ENCODE measurements at regions not wholly inside any gene's neighbourhood (a gene's known extent, or its start where the extent isn't known, plus 50 kb on each side); places are given as distances from the start of the nearest gene placed in this dataset.

GRCh38 chr1:194014014-194014413, 827.6 kb upstream of the B3GALT2 start (continued):
- TF ChIP-seq, protein P1, sequence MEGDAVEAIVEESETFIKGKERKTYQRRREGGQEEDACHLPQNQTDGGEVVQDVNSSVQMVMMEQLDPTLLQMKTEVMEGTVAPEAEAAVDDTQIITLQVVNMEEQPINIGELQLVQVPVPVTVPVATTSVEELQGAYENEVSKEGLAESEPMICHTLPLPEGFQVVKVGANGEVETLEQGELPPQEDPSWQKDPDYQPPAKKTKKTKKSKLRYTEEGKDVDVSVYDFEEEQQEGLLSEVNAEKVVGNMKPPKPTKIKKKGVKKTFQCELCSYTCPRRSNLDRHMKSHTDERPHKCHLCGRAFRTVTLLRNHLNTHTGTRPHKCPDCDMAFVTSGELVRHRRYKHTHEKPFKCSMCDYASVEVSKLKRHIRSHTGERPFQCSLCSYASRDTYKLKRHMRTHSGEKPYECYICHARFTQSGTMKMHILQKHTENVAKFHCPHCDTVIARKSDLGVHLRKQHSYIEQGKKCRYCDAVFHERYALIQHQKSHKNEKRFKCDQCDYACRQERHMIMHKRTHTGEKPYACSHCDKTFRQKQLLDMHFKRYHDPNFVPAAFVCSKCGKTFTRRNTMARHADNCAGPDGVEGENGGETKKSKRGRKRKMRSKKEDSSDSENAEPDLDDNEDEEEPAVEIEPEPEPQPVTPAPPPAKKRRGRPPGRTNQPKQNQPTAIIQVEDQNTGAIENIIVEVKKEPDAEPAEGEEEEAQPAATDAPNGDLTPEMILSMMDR (IDR thresholded peaks at IDR 0.05 in 2 of 3, conservative IDR thresholded peaks at IDR 0.05 in 1 of 3; ENCODE audit: borderline replicate concordance in 1 of 3, insufficient read depth in 1 of 3, low read depth in 2 of 3, low read length in 2 of 3), result no peak

- Histone ChIP-seq H3K27me3 (ENCODE audit: insufficient read depth, low read length) (no peaks in the 10 kb centered on the region), H3K9ac (ENCODE audit: low read length) (no peak overlapping the region), H2AFZ (ENCODE audit: low read depth, low read length, poor library complexity, severe bottlenecking) (no peak overlapping the region), H3K4me2 (ENCODE audit: low read length) (no peak overlapping the region), H3K4me3 (replicated peaks in 1 of 2; ENCODE audit: low read depth in 1 of 2, low read length in 2 of 2) (no peak overlapping the region), H3K4me1 (ENCODE audit: control insufficient read depth in 1 of 2, insufficient read depth in 2 of 2, low read length in 2 of 2) (no peaks in the 10 kb centered on the region), H3K79me2 (ENCODE audit: insufficient read depth, low read length) (no peaks in the 10 kb centered on the region), H3K9me3 (ENCODE audit: control insufficient read depth in 1 of 2, insufficient read depth in 1 of 2, low read depth in 1 of 2, low read length in 2 of 2) (no peaks in the 10 kb centered on the region), H3K36me3 (ENCODE audit: control insufficient read depth in 1 of 2, insufficient read depth in 2 of 2, low read length in 2 of 2) (no peaks in the 10 kb centered on the region), H3K27ac (ENCODE audit: low read depth, low read length) (no peak overlapping the region), H3K9me2 (ENCODE audit: insufficient read depth) (no peaks in the 10 kb centered on the region), H4K20me1 (ENCODE audit: insufficient read depth) (no peaks in the 10 kb centered on the region)
- intact Hi-C loops (cut with micrococcal nuclease), result no loop called here
- TF ChIP-seq SRF (IDR thresholded peaks at IDR 0.05; ENCODE audit: low read depth), result no peak
- TF ChIP-seq EGR1 (IDR thresholded peaks at IDR 0.05; ENCODE audit: low read depth), result no peak
- no peak for TF ChIP-seq ELF1 (IDR thresholded peaks at IDR 0.05; ENCODE audit: borderline replicate concordance, low read depth)
- TF ChIP-seq EZH2 (IDR thresholded peaks at IDR 0.05), result no peak
- ChIA-PET POLR2A (no interaction called here), RAD21 (ENCODE audit: low non-redundant PET in 1 of 2, low total read pairs in 2 of 2, uncharacterized antibody in 2 of 2, unreplicated experiment in 2 of 2) (no interaction called here), CTCF (no interaction called here)
- no TSS peak for BruUV-seq (replicated peaks)
- DNase-seq (ENCODE audit: low read depth, low spot score) (no peak), ATAC-seq (no peak)
Observed at GRCh38 chr1:194013561-194013960, 827.1 kb upstream of the B3GALT2 start.

DNA sequence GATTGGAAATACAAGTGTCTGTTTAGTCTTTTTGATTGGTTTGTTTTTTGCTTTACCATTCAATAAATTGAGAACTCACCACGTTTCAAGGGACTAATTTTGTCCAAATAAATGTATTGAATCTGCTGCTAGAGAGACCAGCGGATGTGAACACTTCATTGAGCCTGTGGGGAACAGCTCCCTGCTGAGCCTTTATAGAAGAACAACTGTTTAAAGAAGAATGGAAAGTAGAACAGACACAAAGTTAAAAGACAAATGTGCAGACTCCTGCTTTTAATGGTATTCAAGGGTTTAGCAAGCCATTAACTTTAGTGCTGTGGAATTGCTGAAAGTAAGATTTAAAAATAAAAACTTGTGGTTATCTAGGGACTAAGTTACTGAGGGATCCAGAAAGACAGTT, 817.7 kb upstream of the B3GALT2 start:
- no peaks in the 10 kb centered on the region for H4K20me1 ChIP-seq (ENCODE audit: insufficient read depth)
- no peak for ATAC-seq
- no peak overlapping the region for H3K9ac ChIP-seq (ENCODE audit: low read length)
- no peaks in the 10 kb centered on the region for H3K36me3 ChIP-seq (ENCODE audit: control insufficient read depth in 1 of 2, insufficient read depth in 2 of 2, low read length in 2 of 2)
- H3K27me3 ChIP-seq (ENCODE audit: insufficient read depth, low read length), result no peaks in the 10 kb centered on the region
- H3K4me1 ChIP-seq (ENCODE audit: control insufficient read depth in 1 of 2, insufficient read depth in 2 of 2, low read length in 2 of 2), result no peaks in the 10 kb centered on the region
- H3K9me2 ChIP-seq (ENCODE audit: insufficient read depth), result no peaks in the 10 kb centered on the region
- no peak overlapping the region for H3K4me2 ChIP-seq (ENCODE audit: low read length)
- no peak for TF ChIP-seq MAX (IDR thresholded peaks at IDR 0.05)
- no peak for TF ChIP-seq CEBPB (IDR thresholded peaks at IDR 0.05; ENCODE audit: low read depth)
- no peak for TF ChIP-seq FOSL1 (IDR thresholded peaks at IDR 0.05; ENCODE audit: low read depth)
- TF ChIP-seq TCF7L2 (IDR thresholded peaks at IDR 0.05; ENCODE audit: borderline replicate concordance, extremely low read depth, insufficient read depth, insufficient read length), result no peak
- TF ChIP-seq YY1 (IDR thresholded peaks at IDR 0.05; ENCODE audit: extremely low read depth, insufficient replicate concordance, low read depth, low read length), result no peak
- no peak for TF ChIP-seq ATF3 (IDR thresholded peaks at IDR 0.05)
- TF ChIP-seq, protein P1 (IDR thresholded peaks at IDR 0.05 in 2 of 3, conservative IDR thresholded peaks at IDR 0.05 in 1 of 3; ENCODE audit: borderline replicate concordance in 1 of 3, insufficient read depth in 1 of 3, low read depth in 2 of 3, low read length in 2 of 3), result no peak
- TF ChIP-seq EGR1 (IDR thresholded peaks at IDR 0.05; ENCODE audit: low read depth), result no peak
- no peak for TF ChIP-seq CBX3 (IDR thresholded peaks at IDR 0.05; ENCODE audit: low read depth)
- TF ChIP-seq EZH2 (IDR thresholded peaks at IDR 0.05), result no peak
- TF ChIP-seq POLR2AphosphoS5 (IDR thresholded peaks at IDR 0.05; ENCODE audit: low read depth, low read length), result no peak
- no peak for TF ChIP-seq SRF (IDR thresholded peaks at IDR 0.05; ENCODE audit: low read depth)
- TF ChIP-seq SIN3A (IDR thresholded peaks at IDR 0.05; ENCODE audit: low read depth), result no peak
- no peak for TF ChIP-seq ELF1 (IDR thresholded peaks at IDR 0.05; ENCODE audit: borderline replicate concordance, low read depth)
- no peak for TF ChIP-seq EZH2phosphoT487 (IDR thresholded peaks at IDR 0.05; ENCODE audit: borderline replicate concordance)
- intact Hi-C loops (cut with micrococcal nuclease), result no loop called here
- BruUV-seq (replicated peaks), result no TSS peak
- H3K27ac ChIP-seq (ENCODE audit: low read depth, low read length), result no peak overlapping the region
- RAD21 ChIA-PET (ENCODE audit: low non-redundant PET in 1 of 2, low total read pairs in 2 of 2, uncharacterized antibody in 2 of 2, unreplicated experiment in 2 of 2), result no interaction called here
- H3K79me2 ChIP-seq (ENCODE audit: insufficient read depth, low read length), result no peaks in the 10 kb centered on the region
- CTCF ChIA-PET, result no interaction called here
- no peak overlapping the region for H3K4me3 ChIP-seq (replicated peaks in 1 of 2; ENCODE audit: low read depth in 1 of 2, low read length in 2 of 2)
- POLR2A ChIA-PET, result no interaction called here
- DNase-seq (ENCODE audit: low read depth, low spot score), result no peak
- no peaks in the 10 kb centered on the region for H3K9me3 ChIP-seq (ENCODE audit: control insufficient read depth in 1 of 2, insufficient read depth in 1 of 2, low read depth in 1 of 2, low read length in 2 of 2)
- no peak overlapping the region for H2AFZ ChIP-seq (ENCODE audit: low read depth, low read length, poor library complexity, severe bottlenecking)

Data from HCT116 (cell line).